Right renal pelvis (tissue), 4 donors: ENCODE measurements at regions not wholly inside any gene's neighbourhood (a gene's known extent, or its start where the extent isn't known, plus 50 kb on each side); places are given as distances from the start of the nearest gene placed in this dataset.

ENCODE experiments used
- DNase-seq, 4 donors: peaks; one replicate each; pipeline ENCODE4 v3.0.0-alpha.2; 2013; ENCODE audit warnings: low read depth in 4 of 4, low spot score in 3 of 4, missing footprints in 1 of 4

DNA sequence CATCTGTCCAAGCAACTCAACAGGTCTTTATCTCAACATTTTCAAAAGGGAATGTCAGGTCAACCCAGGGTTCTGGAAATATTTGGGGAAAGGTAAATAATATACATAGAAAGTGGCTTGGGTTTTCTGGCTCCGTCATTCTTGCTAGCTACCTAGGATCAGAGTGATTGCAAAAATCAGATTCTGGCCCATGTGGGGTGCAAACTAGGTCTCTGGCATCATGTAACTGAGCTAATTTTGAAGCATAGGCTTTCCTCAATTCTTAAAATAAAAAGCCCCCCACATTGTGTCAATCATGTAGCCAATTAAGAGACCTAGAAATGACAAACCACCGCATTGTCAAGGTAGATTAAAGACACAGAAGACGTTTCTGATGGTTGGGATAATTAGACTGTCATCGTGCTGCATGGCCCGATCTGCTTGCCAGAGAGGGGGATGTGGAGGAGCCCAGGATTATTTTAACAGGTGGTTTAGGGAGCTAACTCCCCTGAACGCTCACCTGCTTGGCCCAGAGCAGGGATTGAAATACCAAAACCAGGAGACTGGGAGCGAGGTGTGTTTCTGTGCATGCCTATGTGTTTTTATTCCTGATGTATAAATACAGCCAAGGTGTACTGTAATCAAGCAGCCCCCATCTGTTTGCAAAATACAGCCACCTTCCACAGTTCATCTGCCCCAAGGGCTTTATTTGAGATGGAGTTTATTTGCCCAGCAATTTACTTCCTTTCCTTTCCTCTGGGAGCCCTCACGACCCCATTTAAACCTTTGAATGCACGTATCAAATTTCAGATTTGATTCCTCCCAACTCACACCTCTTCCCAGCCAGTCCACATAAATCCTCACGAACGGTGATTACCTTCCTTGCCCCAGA lies 189.5 kb downstream of the TTC8 start:
- DNase-seq: no peak

DNA sequence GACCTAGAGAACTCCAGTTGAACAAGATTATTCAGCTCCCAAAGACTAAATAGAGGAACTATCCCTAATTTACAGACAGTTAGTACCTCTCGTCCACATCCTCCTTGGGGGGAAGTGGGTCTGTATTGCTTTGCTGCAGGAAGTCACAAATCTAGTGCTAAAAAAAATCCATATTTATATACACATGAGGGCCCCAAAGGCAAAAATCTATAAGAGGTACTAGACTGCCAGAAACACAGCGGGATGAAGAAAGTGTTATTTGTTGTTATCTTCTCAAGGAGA lies 190.1 kb downstream of the TTC8 start:
- no peak for DNase-seq

DNA sequence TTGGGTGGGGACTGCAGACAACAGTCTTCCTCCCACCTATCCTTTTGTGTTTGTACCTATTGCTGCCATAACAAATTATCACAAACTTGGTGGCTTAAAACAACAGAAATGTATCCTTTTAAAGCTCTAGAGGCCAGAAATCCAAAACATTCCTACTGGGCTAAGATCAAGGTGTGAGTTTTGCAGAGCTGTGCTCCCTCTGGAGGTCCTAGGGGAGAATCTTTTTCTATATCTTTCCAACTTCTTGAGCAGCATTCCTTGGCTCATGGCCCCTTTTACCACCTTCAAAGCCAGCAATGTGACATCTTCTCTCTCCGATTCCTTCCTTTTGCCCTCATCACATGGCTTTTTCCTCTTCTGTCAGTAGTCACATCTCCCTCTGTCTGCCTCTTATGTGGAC lies 190.6 kb downstream of the TTC8 start:
- no peak for DNase-seq

DNA sequence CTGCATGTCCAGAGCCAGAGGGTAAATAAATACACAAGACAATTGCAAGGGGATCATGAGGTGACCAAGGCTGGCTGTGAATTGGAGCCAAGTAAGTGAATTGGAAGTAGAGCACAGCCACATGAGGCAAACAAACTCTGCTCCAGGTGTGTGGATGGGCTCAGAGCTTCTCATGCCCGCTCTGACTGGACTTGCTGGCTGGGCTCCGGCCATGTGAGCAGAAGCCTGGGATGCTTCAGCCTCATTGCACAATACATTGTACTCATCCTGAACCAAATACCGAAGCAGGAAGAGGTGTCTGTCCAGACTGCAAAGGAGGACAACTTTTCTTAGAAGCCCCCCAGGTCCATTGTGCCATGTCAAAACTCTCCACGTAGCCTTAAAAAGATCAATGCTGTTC lies 193.0 kb downstream of the TTC8 start:
- DNase-seq: no peak

DNA sequence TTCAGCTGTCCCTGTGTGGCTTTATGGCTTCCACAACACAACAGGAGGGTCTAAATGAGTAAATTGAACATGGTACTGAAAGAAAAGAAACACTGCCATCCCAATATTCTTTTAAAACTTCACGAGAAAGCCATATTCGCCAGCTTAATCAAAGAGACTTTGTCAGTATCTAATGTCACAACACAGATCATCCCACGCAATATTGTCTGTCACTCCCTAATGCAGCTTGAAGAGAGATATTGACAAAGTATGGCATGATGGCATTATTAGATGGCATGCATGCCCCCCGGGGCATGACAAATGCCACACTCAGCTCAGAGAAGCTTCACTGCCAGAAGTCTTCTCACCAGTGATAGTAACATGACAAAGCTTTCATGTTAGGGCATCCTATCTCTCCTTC lies 197.8 kb downstream of the TTC8 start:
- DNase-seq: no peak

DNA sequence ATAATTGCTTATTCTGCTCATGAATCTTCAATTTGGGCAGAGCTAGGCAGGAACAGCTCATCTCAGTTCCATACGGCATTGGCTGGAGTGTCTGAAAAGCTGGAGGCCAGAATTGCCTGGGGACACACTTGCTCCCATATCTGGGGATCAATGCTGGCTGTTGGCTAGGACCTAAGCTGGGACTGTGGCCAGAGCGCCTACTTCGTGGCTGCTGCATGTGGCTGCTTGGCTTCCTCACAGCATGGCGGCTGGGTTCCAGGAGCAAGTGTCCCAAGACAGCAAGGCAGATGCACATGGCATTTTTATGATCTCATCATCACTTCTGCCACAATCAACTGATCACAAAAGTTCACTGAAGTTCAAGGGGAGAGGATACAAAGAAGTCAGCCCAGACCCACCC lies 200.2 kb downstream of the TTC8 start:
- no peak for DNase-seq

DNA sequence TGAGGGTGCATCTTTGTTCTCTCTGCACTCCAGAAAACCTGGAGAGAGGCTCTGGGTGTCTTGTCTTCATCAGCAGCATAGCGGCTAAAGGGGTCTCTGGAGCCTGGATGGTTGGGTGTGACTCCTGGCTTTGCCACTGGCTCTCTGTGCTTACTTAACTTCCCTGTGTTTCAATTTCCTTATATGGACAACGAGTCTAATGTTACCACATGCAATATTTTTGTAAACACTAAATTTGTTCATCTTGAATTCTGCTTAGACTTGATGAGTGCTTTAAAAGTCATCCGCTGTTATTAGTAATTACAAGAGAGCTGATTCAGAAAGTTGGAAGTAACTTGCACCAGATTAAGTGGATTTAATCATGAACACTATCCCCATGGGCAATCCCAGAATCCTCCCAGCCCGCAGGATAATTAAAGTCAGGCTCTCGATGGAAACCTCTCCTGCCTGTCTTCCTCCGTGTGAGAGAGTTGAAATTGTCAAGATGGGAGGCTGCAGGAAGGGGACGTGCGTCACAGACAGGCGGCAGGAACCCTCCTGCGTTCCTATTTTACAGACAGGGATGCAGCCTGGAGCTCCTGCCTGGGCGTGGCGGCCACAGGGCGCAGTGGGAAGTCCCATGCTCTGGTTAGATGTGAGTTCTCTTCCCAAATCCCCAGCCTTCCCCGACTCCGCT lies 201.2 kb downstream of the TTC8 start:
- DNase-seq: no peak

DNA sequence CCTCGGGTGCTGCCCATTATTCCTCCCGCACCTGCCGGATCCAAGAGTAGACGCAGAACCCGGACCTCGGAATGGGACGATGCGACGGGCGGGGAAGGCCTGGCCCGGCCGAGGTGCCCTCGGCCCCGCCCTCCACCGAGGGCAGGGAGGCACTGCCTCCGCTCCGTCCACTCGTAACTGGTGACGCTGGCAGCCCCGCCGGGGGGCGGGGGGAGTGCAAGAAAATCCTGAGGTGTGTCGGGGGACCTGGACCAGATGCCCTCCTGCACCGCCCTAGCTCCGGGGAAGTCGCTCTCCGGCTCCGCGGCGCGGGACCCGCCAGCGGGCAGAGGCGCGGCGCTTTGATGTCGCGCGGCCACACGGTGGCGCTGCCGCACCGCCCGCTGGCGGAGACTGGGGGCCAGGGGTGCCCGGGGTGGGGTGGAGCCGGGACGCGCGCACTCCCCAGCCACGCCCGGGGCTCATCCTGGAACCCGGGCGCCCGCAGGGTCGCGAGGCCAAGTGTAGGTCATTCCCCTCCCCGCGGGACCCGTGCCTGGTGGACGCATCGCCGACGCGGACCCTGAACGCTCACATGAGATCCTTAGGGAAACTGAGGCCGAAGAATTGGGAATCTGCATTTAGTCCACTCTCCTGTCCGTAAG lies 202.8 kb downstream of the TTC8 start:
- peak; percentile 31 to 51 (median 40) for DNase-seq

DNA sequence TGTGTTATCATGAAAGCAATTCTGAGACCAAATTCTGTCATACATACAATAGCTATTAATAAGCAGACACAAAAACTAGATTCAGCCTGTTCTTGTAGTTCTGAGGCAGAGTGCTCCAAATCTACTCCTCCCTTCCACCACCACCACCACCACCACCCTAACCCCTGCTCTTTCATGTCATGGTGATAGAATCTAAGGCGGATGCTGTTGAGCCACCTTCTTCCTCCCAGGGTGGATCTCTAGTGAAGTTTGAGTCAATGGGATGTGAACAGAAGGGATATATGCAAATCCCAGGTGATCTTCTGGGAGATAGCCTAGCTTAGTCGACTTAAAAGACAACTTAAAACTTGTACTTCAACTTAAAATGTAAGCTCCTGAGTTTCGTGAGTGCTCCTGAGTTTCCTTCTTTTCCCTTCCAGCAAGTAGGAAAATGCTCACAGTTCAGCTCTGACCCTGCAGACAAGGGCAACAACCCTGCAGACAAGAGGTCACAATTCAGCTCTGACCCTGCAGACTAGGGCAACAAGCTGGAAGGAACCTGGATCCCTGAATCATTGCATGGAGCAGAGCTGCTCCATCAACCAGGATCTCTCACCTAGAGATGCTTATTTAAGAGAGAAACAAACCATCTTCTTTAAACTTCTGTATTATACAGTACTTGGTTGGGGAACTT lies 204.1 kb downstream of the TTC8 start:
- DNase-seq: no peak

DNA sequence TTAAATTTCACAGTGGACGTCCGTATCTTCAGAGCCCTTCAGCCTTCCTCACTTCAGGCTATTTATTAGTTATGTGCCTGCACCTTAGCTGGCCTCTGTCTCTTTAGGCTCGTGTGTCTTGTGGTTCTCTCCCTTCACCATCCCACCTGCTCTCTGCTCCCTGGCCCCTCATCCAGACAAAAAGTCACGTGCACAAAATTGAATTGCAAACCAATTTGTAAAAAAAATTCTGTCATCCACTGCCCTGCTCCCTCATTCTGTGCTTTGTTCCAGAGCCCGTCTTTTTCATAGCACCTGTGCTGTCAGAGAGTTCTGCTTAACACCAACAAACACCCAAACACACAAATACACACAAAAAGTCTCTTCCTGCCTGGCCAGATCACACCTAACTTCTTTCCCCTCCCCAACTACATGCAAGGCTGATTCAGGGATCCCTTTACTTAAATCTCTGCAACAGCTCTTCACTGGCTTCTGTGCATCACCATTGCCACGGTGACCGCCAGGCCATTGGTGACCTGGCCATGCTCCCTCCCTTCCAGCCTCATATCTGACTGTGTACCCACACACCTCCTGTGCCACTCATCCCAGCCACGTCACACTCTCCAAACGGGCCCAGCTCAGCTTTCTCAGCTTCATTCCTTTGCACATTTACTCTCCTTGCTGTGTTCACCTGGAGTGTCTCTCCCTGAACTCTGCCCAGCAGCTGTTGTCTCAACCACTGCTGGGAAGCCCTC lies 205.7 kb downstream of the TTC8 start:
- DNase-seq: no peak

DNA sequence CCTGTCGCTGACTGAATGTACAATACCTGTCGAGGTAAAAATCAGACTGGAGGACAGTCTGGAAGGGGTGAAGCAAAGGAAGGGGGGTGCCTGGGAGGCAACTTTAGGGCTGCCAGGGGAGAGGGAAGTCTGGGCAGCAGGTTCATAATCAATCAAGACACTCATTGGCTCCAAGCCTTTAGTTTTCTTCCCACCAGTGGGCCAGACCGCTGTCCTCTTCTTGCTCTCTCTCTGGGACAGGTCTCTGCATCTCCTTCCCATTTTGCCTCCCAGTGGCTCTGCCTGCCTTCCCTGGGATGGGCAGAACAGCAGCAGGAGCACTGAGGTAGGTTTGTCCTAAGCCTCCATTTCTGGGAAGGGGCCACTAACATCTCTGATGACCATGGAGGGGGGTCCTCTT lies 206.5 kb downstream of the TTC8 start:
- no peak for DNase-seq

DNA sequence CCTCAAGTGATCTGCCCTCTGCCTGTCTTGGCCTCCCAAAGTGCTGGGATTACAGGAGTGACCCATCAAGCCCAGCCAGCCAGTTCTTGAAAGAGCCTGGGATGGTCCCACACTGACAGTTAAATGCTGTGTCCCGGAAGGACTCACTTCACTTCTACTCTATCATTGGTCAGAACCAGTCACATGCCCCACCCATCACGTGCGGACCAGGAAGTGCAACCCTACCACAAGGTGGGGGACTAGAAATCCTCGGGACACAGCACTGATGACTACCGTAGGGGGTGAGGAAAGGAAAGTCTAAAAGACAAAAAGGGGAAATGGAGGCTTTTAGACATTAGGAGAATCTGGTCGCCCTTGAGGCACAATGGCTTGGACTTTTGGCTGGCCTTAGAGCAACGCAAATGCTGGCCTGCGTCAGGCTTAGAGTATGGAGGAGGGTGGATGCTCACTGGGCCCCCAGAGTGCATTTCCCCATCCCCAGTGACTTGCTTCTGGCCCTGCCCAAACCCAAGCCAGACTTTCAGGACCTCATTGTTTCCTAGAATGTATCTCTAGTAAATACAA lies 207.7 kb downstream of the TTC8 start:
- DNase-seq: no peak

DNA sequence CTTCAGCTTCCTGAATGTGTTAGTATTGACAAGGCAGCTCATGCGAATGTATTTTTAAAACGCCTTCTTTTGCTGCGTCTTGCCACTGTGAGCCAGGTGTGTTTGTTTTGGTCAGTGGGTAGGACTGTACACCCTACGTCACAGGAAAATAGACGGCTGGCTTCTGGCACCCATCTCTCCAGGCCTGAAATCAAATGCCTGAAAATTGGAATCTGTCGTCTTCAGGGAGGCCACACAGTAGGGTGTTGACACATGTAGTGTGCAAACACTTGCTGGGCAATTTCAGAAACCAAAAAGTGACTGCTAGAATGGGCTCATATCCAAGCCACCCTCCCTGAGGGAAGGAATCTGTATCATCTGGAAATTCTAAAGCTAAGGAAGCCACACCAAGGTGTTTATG lies 209.3 kb downstream of the TTC8 start:
- DNase-seq: no peak

DNA sequence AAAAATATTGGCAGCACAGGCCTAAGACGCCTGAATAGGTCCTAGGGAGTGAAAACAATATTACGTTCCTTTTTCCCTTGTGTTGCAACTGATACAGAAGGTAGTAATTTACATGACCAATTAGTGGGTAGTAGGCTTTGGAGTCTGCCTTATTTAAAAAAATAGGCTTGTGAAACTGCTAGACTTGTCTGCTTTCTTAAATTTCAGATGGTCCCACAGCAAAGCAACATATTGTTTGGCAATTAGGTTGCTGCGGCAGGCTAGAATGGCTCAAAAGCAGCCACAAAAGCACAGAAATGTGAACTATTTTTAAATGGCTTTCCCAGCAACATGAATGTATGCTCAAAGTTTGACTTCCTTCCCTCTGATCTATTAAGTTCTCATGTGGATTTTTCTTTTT lies 211.9 kb downstream of the TTC8 start:
- no peak for DNase-seq

DNA sequence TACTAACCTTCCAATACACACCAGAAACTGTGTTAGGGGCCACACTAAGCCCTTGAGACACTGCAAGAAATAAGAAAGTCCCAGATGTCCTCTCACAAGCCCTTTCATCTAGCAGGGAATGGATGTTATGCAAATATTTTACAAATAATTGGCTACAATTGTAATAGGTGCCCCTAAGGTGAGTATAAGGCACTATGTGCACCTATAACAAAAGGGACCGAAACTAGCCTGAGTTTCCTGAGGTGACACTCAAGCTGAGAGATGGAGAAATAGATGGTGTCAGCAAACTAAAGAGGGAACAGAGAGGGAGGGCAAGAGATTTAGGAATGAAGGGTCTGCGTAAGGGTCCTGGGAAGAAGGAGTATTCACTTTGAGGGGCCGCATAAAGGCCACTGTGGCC lies 212.6 kb downstream of the TTC8 start:
- no peak for DNase-seq

DNA sequence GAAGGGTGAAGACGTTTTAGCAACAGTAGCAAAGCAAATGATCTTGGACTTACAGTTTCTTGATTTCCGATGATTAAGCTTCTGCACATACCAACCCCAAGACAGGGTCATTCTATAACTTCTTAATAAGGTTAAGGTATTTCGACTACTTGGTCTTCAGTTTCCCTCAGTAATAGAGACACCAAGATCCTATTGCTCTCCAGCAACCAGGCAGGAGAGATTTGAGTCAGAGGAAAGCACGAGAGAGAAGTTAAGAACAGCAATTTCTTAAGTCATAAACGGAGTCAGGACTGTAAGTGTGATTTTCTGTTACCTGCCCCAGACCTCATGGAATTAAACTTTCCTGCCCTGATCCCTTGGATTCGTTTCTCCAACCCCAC lies 215.6 kb downstream of the TTC8 start:
- no peak for DNase-seq

DNA sequence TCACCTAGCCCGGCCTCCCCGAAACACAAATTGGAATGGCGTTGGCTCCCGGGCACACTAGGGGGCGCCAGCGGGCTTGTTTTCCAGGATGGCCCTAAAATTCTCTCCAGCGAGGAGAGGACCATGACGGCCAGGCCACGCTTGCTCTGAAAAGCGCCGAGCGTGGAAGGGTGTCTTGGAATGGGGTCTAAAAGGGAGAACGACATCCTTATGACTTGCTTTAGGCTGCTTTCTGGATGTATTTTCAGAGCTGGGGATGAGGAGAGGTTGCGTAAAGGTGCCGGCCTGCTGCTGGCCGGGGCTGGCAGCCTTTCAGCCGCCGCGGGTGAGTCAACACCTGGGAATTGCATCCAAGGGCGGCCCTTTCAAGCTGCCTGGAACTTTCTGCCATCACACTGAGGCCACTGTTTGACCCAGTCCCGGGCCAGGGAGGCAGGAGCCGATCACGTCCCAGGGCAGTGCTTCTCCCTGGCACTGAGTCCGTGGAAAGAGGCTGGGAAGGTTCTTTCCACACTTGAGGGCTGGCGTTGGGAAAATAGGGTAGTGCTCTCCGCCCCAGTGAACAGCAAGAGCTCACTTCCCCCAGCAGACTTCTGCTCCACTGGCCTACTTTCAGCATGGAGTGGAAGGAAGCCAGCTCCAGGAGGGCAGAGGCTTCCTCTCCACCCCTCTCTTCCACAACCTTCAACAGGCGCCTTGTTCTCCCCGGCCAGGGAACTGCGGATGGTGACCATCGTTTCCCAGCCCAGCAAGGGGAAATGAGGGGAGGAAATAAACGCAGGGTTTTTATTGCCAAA lies 216.2 kb downstream of the TTC8 start:
- peak; percentile 80 to 86 (median 82) for DNase-seq

DNA sequence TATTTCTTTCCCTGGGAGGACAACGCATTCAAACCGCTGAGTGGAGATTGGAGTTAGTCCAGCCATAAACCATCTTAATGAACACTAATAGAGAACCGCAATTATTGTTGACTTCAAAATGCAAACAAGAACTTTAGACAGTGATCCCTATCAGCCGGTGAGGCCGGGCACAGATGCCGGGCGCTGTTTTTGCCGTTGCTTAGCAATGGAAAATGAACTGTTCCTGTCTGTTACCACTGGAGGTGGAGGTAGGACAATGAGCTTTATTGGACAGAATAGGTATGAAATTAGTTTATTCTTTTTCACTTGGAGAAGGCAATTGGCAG lies 216.8 kb downstream of the TTC8 start:
- DNase-seq: peak in 2 of 4 donors; percentile 44 to 54

DNA sequence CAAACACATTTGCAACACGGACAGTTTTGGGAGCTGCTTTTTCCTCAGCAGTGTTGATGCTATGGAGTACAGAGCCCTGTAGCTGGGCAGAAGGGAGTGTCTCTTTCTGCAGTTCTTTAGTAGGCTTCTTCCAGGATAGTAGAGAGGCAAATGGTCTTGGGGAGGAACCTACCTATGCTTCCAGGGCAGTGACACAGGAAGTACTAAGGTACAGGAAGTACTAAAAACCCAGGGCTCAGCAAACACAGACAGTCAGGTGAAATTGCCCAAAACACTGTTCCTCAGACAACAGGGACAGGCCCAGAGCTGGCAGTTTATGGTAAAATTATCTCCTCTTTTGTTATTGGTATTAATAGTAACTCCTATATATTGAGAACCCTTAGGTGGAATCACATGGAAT lies 217.6 kb downstream of the TTC8 start:
- DNase-seq: no peak

DNA sequence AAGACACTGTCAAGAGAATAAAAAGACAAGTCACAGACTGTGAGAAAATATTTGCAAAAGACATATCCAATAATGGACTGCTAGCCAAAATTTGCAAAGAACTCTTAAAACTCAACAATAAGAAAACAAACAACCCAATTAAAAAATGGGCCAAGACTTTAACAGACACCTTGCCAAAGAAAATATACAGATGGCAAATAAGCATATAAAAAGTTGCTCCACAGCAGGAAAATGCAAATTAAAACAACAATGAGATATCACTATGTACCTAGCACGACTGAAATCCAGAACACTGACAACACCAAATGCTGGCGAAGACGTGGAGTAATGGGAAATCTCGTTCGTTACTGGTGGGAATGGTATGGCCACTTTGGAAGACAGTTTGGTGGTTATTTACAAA lies 228.9 kb downstream of the TTC8 start:
- no peak for DNase-seq
